Skeletal muscle satellite cell (primary cell): ENCODE measurements at regions not wholly inside any gene's neighbourhood (a gene's known extent, or its start where the extent isn't known, plus 50 kb on each side); places are given as distances from the start of the nearest gene placed in this dataset.

ENCODE experiments used
- H3K27me3 ChIP-seq: 2 replicates; pipeline ENCODE4 v1.7.0; 2013; ENCODE audit warnings: low read length; ENCODE audit not compliant: control insufficient read depth, insufficient read depth
- H3K36me3 ChIP-seq: 2 replicates; pipeline ENCODE4 v1.7.0; 2013; ENCODE audit warnings: mild to moderate bottlenecking, control low read depth, low read length; ENCODE audit not compliant: insufficient read depth
- H3K4me1 ChIP-seq: 2 replicates; pipeline ENCODE4 v1.7.0; 2013; ENCODE audit warnings: low read length; ENCODE audit not compliant: control insufficient read depth, insufficient read depth
- H3K4me2 ChIP-seq: 2 replicates; pipeline ENCODE4 v1.7.0; 2013; ENCODE audit warnings: mild to moderate bottlenecking, low read length
- H3K4me3 ChIP-seq: 2 replicates; pipeline ENCODE4 v1.7.0; 2013; ENCODE audit warnings: low read length
- H3K9ac ChIP-seq: 2 replicates; pipeline ENCODE4 v1.7.0; 2013; ENCODE audit warnings: mild to moderate bottlenecking, low read depth, low read length, moderate library complexity
- H3K9me3 ChIP-seq: replicated peaks from 2 replicates; pipeline ENCODE4 v1.7.0; 2013; ENCODE audit warnings: mild to moderate bottlenecking, control low read depth, low read length

DNA sequence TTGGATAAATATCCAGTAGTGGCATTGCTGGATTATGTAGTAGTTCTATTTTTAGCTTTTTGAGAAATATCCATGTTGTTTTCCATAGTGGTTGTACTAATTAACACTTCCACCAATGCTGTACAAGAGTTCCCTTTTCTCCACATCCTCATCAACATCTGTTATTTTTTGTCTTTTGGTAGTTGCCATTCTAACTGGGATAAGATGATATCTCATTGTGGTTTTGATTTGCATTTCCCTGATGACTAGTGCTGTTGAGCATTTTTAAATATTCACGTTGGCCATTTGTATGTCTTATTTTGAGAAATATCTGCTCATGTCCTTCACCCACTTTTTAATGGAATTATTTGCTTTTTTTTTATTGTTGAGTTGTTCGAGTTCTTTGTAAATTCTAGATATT, 183.9 kb downstream of the PTPRU start:
- peaks cover 12% of the 10 kb centered on the region for H3K4me1 ChIP-seq
- no peaks in the 10 kb centered on the region for H3K9me3 ChIP-seq
- H3K9ac ChIP-seq: no peak overlapping the region
- no peaks in the 10 kb centered on the region for H3K27me3 ChIP-seq
- H3K4me2 ChIP-seq: no peak overlapping the region
- no peaks in the 10 kb centered on the region for H3K36me3 ChIP-seq
- H3K4me3 ChIP-seq: no peak overlapping the region

GRCh38 chr1:29417971-29418370, 181.6 kb downstream of the PTPRU start:
- H3K27me3 ChIP-seq: no peaks in the 10 kb centered on the region
- no peak overlapping the region for H3K4me3 ChIP-seq
- no peaks in the 10 kb centered on the region for H3K36me3 ChIP-seq
- no peak overlapping the region for H3K4me2 ChIP-seq
- H3K4me1 ChIP-seq: peaks cover 12% of the 10 kb centered on the region
- H3K9ac ChIP-seq: no peak overlapping the region
- H3K9me3 ChIP-seq: no peaks in the 10 kb centered on the region

DNA sequence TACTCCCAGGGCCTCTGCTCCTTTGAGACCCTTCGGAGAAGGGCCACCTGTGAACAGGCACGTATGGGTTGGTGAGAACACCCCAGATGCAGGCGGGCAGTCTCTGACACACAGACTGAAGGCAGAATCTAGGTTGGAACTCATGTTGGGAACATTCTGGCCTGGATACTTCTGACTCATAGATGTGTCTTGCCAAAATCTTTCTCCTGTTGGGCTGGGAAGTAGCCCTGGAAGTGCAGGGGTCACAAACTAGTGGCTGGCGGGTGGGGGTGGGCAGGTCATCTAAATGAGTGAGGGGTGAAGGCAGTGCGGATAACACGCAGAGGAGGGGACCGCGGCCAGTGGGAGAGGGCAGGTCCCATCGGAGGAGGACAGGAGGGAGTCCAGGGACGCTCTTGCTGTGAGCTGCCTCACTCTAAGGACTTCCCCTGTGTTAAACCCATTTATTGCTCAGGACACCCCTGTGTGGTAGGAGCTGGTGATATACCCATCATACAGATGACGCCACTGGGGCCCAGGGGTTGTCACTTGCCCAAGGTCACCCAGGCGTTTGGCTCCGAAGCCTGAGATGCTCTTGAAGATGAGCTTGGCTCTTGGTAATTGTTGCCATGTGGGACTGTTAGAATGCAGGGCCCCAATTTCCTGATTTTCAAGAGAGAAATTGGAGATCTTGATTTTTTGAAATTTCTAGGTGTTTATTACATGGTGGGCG, 181.0 kb downstream of the PTPRU start:
- Histone ChIP-seq H3K4me1 (peaks cover 12% of the 10 kb centered on the region), H3K36me3 (no peaks in the 10 kb centered on the region), H3K4me2 (no peak overlapping the region), H3K4me3 (no peak overlapping the region), H3K27me3 (no peaks in the 10 kb centered on the region), H3K9ac (no peak overlapping the region), H3K9me3 (no peaks in the 10 kb centered on the region)

DNA sequence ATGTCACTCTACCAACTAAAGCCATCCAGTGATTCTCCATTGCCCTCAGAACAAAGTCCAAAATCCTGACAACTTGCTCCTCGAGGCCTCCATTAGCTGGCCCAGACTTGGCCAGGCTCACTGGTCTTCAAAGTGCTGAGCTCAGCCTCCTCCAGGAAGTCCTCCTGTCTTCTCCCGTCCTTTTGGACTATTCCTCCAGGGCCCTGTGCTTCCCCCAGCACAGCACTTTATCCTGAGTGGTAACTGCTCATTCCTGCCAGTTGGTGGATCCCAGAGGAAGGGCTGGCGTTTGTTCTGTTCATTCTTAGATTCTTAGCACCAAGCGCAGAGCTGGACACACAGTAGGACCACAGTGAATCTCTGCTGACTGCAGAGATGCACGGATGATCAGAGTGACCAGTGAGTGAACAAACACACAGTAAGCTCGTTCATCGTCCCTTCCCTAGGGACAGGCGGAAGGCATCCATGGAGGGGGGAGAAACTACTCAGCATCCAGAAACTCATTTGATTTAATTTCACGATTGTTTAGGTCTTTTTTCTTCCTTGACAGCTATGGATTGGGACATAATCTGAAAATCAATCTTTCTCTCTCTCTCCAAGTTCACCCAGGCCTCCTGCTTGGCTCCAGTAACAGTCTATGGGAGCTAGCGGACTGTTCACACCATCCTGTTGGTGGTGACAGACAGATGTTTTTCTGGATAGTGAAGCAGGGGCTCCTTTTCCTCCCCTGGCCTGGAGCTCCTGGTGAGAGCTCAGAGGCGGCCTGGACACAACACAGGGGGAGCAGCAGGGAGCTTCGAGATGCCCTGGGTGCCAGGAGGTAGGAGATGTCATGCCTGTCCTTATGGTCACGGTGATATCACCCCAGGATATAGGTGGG, 180.2 kb downstream of the PTPRU start:
- H3K4me1 ChIP-seq: peaks cover 12% of the 10 kb centered on the region
- no peaks in the 10 kb centered on the region for H3K36me3 ChIP-seq
- H3K9ac ChIP-seq: no peak overlapping the region
- no peak overlapping the region for H3K4me3 ChIP-seq
- H3K27me3 ChIP-seq: no peaks in the 10 kb centered on the region
- H3K9me3 ChIP-seq: no peaks in the 10 kb centered on the region
- no peak overlapping the region for H3K4me2 ChIP-seq

DNA sequence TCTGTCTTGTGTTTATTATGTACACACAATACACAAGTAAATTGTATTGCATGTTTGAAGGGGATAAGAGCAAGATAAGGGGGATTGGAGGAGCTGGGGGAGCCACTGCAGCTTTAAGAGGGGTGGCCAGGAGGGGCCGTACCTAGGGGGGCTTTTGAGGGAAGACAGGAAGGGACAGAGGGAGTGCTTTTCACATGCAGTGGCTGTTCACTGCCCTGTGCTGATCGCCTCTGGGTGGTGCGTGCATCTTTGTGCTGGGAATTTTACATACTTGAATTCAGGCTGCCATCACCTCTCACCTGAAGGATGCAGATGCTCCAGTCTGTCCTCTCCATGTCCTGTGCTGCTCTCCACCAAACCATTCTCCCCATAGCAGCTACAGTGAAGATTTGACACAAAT, 179.5 kb downstream of the PTPRU start:
- Histone ChIP-seq H3K27me3 (no peaks in the 10 kb centered on the region), H3K36me3 (no peaks in the 10 kb centered on the region), H3K4me1 (peaks cover 12% of the 10 kb centered on the region), H3K9me3 (no peaks in the 10 kb centered on the region), H3K4me3 (no peak overlapping the region), H3K9ac (no peak overlapping the region), H3K4me2 (no peak overlapping the region)

GRCh38 chr1:29415156-29415830, 179.0 kb downstream of the PTPRU start:
- Histone ChIP-seq H3K4me2 (no peak overlapping the region), H3K36me3 (no peaks in the 10 kb centered on the region), H3K4me3 (no peak overlapping the region), H3K9me3 (no peaks in the 10 kb centered on the region), H3K9ac (no peak overlapping the region), H3K27me3 (no peaks in the 10 kb centered on the region), H3K4me1 (peaks cover 12% of the 10 kb centered on the region)

DNA sequence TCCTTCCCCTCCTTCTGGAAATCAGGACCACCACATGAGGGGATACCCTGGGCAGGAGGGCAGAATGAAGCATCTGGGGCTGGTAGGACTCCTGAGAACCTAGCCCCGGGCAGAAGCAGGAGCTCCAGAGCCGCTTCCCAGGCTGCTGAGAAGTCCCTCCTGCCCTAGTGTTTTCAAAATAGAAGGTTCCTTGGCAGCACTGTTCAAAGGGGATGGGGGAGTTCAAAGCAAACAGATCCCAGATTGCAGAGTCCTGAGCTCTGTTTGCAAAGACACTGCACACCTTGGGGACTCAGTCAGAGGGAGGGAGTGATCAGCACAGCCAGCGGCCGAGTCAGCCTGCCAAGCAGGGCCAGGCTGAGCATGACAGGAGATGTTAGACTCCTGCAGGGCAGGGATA, 177.8 kb downstream of the PTPRU start:
- Histone ChIP-seq H3K9me3 (no peaks in the 10 kb centered on the region), H3K9ac (no peak overlapping the region), H3K36me3 (no peaks in the 10 kb centered on the region), H3K27me3 (no peaks in the 10 kb centered on the region), H3K4me2 (no peak overlapping the region), H3K4me1 (peaks cover 12% of the 10 kb centered on the region), H3K4me3 (no peak overlapping the region)

- no peaks in the 10 kb centered on the region for H3K9me3 ChIP-seq
- H3K4me1 ChIP-seq: peaks cover 12% of the 10 kb centered on the region
- H3K36me3 ChIP-seq: no peaks in the 10 kb centered on the region
- no peaks in the 10 kb centered on the region for H3K27me3 ChIP-seq
- H3K4me3 ChIP-seq: no peak overlapping the region
- H3K4me2 ChIP-seq: no peak overlapping the region
- H3K9ac ChIP-seq: no peak overlapping the region
Measured at GRCh38 chr1:29413661-29414060, 177.3 kb downstream of the PTPRU start.

DNA sequence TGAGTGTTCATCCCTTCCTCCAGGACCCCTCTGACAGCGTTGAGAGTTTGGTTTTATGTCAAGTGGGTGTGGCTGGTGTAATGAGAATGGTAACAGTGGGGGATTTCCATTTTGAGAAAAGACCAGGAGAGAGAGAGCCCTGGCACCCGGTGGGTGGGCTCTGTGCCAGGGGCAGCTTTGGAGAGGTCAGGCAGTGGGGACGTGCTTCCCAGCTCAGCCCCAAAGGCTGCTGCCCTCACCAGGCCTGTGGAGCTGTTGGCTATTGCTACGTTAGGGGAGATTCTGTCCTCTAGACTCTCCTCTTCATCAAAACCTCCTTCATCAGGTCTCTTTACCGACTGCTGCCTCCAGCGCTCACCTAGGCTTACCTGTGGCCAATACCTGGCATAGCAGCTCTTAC, 176.3 kb downstream of the PTPRU start:
- H3K9ac ChIP-seq: no peak overlapping the region
- H3K4me3 ChIP-seq: no peak overlapping the region
- no peak overlapping the region for H3K4me2 ChIP-seq
- H3K36me3 ChIP-seq: no peaks in the 10 kb centered on the region
- H3K4me1 ChIP-seq: peaks cover 12% of the 10 kb centered on the region
- H3K9me3 ChIP-seq: no peaks in the 10 kb centered on the region
- H3K27me3 ChIP-seq: no peaks in the 10 kb centered on the region

DNA sequence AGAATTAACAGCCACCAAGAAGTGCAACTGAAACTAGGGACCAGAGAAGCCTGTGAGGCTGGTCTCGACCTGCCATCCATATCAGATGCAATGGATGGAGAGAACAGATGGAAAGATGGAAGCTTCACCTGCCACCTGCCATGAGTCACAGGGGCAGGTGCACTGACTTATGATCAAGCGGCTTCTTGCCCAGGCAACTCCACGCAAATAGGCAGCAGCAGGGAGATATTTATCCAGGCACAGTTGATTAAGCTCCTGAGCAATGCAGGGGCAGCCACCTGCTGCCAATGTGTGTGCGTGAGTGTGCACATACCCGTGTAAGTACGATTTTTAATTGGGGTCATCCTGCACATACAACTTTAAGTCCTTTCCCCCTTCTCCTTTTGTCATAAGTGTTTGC, 174.2 kb downstream of the PTPRU start:
- H3K36me3 ChIP-seq: no peaks in the 10 kb centered on the region

DNA sequence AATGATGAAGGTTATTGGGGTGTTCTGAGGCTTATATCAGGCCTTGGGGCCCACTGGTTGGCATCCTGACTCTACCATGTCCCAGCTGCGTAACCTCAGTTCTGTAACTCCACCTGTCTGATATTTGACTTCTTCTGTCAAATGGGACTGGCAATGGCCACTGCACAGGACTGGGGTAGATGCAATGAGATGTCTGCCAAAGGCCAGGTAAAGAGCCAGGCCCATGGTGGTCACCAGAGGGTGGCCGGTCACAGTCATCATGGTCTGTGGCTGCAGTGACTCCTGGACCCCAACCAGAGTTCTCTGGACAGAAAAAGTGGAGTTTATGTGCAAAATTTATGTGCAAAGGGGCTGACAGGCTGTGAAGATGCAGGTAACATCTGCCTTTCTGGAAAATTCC, 173.3 kb downstream of the PTPRU start:
- H3K9me3 ChIP-seq: no peaks in the 10 kb centered on the region
- H3K4me1 ChIP-seq: no peaks in the 10 kb centered on the region
- H3K4me2 ChIP-seq: no peak overlapping the region
- H3K4me3 ChIP-seq: no peak overlapping the region
- H3K27me3 ChIP-seq: no peaks in the 10 kb centered on the region
- no peaks in the 10 kb centered on the region for H3K36me3 ChIP-seq
- no peak overlapping the region for H3K9ac ChIP-seq

More for the DNA sequence above, 174.2 kb downstream of the PTPRU start:
- H3K4me2 ChIP-seq: no peak overlapping the region
- H3K27me3 ChIP-seq: no peaks in the 10 kb centered on the region
- no peaks in the 10 kb centered on the region for H3K4me1 ChIP-seq
- H3K4me3 ChIP-seq: no peak overlapping the region
- H3K9me3 ChIP-seq: no peaks in the 10 kb centered on the region
- no peak overlapping the region for H3K9ac ChIP-seq
